Endothelial cell of umbilical vein (primary cell): ENCODE measurements at regions not wholly inside any gene's neighbourhood (a gene's known extent, or its start where the extent isn't known, plus 50 kb on each side); places are given as distances from the start of the nearest gene placed in this dataset.

Experiments
- BruUV-seq: library from RNA; stranded (reverse); fragments of 400-500 nt; replicated peaks from 2 replicates; lab custom pipeline; 2021; lab: Mats Ljungman, UMichigan
- CTCF ChIA-PET: fragments of 300-600, 350-600 bp; sonication (Branson Sonifier 250); formaldehyde crosslinking; loops from one replicate; lab custom pipeline; 2021; ENCODE audit warnings: antibody characterized with exemption, inconsistent platforms; lab: Charles Lee
- POLR2A ChIA-PET: fragments of 300-600, 350-600 bp; sonication (Branson Sonifier 250); formaldehyde crosslinking; loops from one replicate; lab custom pipeline; 2021; ENCODE audit warnings: antibody characterized with exemption, inconsistent platforms; lab: Charles Lee
- DNase-seq: peaks from one replicate; pipeline ENCODE4 v3.0.0-alpha.2; 2011; ENCODE audit warnings: low read depth, low spot score
- FAIRE-seq: peaks from 2 replicates; lab custom pipeline; 2011; peaks lifted over from hg19 to GRCh38; lab: Jason Lieb, UNC
- H2AFZ ChIP-seq: 2 replicates; pipeline ENCODE4 v1.6.0; 2012; ENCODE audit warnings: low read depth, low read length, control low read depth, inconsistent platforms
- H3K27ac ChIP-seq: 2 replicates; pipeline ENCODE4 v1.5.1; 2011; ENCODE audit warnings: low read depth, mild to moderate bottlenecking, control low read depth, low read length, moderate library complexity; ENCODE audit not compliant: insufficient read depth
- H3K27me3 ChIP-seq, 2 experiments: 2 replicates each; pipeline versions ENCODE4 v1.6.0 to v1.6.1; 2011; ENCODE audit warnings: low read length in 2 of 2, mixed read lengths in 1 of 2; ENCODE audit not compliant: control insufficient read depth in 2 of 2, insufficient read depth in 2 of 2
- H3K36me3 ChIP-seq, 2 experiments: 2 replicates in 1 of 2; 3 replicates in 1 of 2; pipeline ENCODE4 v1.5.1; 2011; ENCODE audit warnings: low read length in 2 of 2, mild to moderate bottlenecking in 1 of 2, moderate library complexity in 1 of 2; ENCODE audit not compliant: control insufficient read depth in 2 of 2, insufficient read depth in 2 of 2; ENCODE audit errors: extremely low read depth in 1 of 2
- H3K4me1 ChIP-seq: 3 replicates; pipeline ENCODE4 v1.5.1; 2011; ENCODE audit warnings: mild to moderate bottlenecking, low read length; ENCODE audit not compliant: control insufficient read depth, insufficient read depth; ENCODE audit errors: extremely low read depth
- H3K4me2 ChIP-seq: 2 replicates; pipeline ENCODE4 v1.6.1; 2011; ENCODE audit warnings: low read length, control low read depth, mixed read lengths; ENCODE audit not compliant: insufficient read depth
- H3K4me3 ChIP-seq, 3 experiments: fragments of 200-600 bp in 1 of 3; sonication (generic), shearing (Covaris generic) in 1 of 3; replicated peaks in 1 of 3; 2 replicates each; pipeline ENCODE4 v1.5.1; 2011 to 2016; ENCODE audit warnings: control low read depth in 3 of 3, low read length in 3 of 3, mild to moderate bottlenecking in 2 of 3, inconsistent platforms in 1 of 3, low read depth in 1 of 3, moderate library complexity in 1 of 3; ENCODE audit not compliant: insufficient read depth in 1 of 3
- H3K79me2 ChIP-seq: 2 replicates; pipeline ENCODE4 v1.6.0; 2012; ENCODE audit warnings: low read length, inconsistent platforms; ENCODE audit not compliant: control insufficient read depth, insufficient read depth
- H3K9ac ChIP-seq: replicated peaks from 2 replicates; pipeline ENCODE3; 2011; ENCODE audit warnings: low read length, control low read depth; ENCODE audit not compliant: insufficient read depth; ENCODE audit errors: extremely low read depth
- H3K9me1 ChIP-seq: replicated peaks from 3 replicates; pipeline ENCODE4 v1.6.0; 2011; ENCODE audit warnings: mild to moderate bottlenecking, low read length; ENCODE audit not compliant: control insufficient read depth, insufficient read depth; ENCODE audit errors: extremely low read depth
- H3K9me3 ChIP-seq: replicated peaks from 2 replicates; pipeline ENCODE4 v1.5.1; 2012; ENCODE audit warnings: low read length, inconsistent platforms; ENCODE audit not compliant: control insufficient read depth, insufficient read depth
- H4K20me1 ChIP-seq: replicated peaks from 2 replicates; pipeline ENCODE3; 2011; ENCODE audit warnings: mild to moderate bottlenecking, low read length; ENCODE audit not compliant: control insufficient read depth, insufficient read depth; ENCODE audit errors: extremely low read depth
- CTCF ChIP-seq, 2 donors: IDR thresholded peaks; 1 replicate in 1 of 2; 2 replicates in 1 of 2; pipeline ENCODE4 v1.5.1; 2011; ENCODE audit warnings: low read length in 2 of 2, mild to moderate bottlenecking in 2 of 2, moderate library complexity in 2 of 2, control low read depth in 1 of 2, inconsistent platforms in 1 of 2, low read depth in 1 of 2; ENCODE audit not compliant: insufficient read depth in 1 of 2; ENCODE audit errors: extremely low read depth in 1 of 2
- EZH2 ChIP-seq: IDR thresholded peaks from 2 replicates; pipeline ENCODE4 v1.6.1; 2012; ENCODE audit warnings: borderline replicate concordance, low read depth, mild to moderate bottlenecking, moderate library complexity, low read length, inconsistent platforms; ENCODE audit not compliant: severe bottlenecking
- FOS ChIP-seq: IDR thresholded peaks from 2 replicates; pipeline ENCODE4 v1.6.1; 2011; ENCODE audit warnings: mild to moderate bottlenecking, low read length, moderate library complexity, borderline replicate concordance; ENCODE audit not compliant: insufficient read depth
- GATA2 ChIP-seq: IDR thresholded peaks from 2 replicates; pipeline ENCODE4 v1.7.0; 2011; ENCODE audit warnings: low read depth, mild to moderate bottlenecking, moderate library complexity, mixed read lengths, low read length; ENCODE audit not compliant: insufficient read length, insufficient read depth
- JUN ChIP-seq: IDR thresholded peaks from 2 replicates; pipeline ENCODE4 v1.6.1; 2011; ENCODE audit warnings: borderline replicate concordance, low read depth; ENCODE audit not compliant: insufficient read length, insufficient read depth
- MYC ChIP-seq: IDR thresholded peaks from one replicate; pipeline ENCODE4 v1.6.1; 2011; ENCODE audit warnings: mild to moderate bottlenecking, low read depth, low read length
- POLR2A ChIP-seq: IDR thresholded peaks from 2 replicates; pipeline ENCODE4 v1.6.1; 2012; ENCODE audit warnings: low read depth, mild to moderate bottlenecking, control low read depth, low read length
- POLR2AphosphoS5 ChIP-seq: IDR thresholded peaks from 2 replicates; pipeline ENCODE4 v1.6.1; 2012; ENCODE audit warnings: low read depth, mild to moderate bottlenecking, control low read depth, low read length, moderate library complexity; ENCODE audit not compliant: insufficient read depth
- dilution Hi-C: fragments of 300-500 bp; cut with MboI; formaldehyde crosslinking; loops from one replicate; pipeline ENCODE4 v1.15.0; 2019; ENCODE audit warnings: low sequenced_read_pairs; ENCODE audit not compliant: extremely low pct_ligation_motif_present
- intact Hi-C: fragments of 100-400 bp; cut with micrococcal nuclease; formaldehyde crosslinking; loops from one replicate; pipeline ENCODE4 v1.10.0; 2022
- TF ChIP-seq, protein P1 (sequence below): IDR thresholded peaks from 2 replicates; pipeline ENCODE4 v1.6.1; 2011; ENCODE audit not compliant: insufficient read depth, insufficient read length

- H3K4me1 ChIP-seq, result no peaks in the 10 kb centered on the region
- H2AFZ ChIP-seq, result no peak overlapping the region
- H3K4me2 ChIP-seq, result no peak overlapping the region
- H3K27me3 ChIP-seq, result no peaks in the 10 kb centered on the region
- H3K36me3 ChIP-seq, result no peaks in the 10 kb centered on the region
- DNase-seq (no peak), FAIRE-seq (no peak)
- no peak overlapping the region for H3K4me3 ChIP-seq
- dilution Hi-C loops, result no loop called here
- H3K79me2 ChIP-seq, result no peaks in the 10 kb centered on the region
- no peak overlapping the region for H3K27ac ChIP-seq
- TF ChIP-seq POLR2A (no peak), EZH2 (no peak), JUN (no peak), MYC (no peak), POLR2AphosphoS5 (no peak), FOS (no peak), GATA2 (no peak), CTCF (IDR thresholded peaks at IDR 0.05; ENCODE audit: extremely low read depth in 1 of 2, insufficient read depth in 1 of 2, low read depth in 1 of 2, low read length in 2 of 2) (no peak)
- TF ChIP-seq, protein P1, sequence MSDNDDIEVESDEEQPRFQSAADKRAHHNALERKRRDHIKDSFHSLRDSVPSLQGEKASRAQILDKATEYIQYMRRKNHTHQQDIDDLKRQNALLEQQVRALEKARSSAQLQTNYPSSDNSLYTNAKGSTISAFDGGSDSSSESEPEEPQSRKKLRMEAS, result no peak
- POLR2A ChIA-PET, result no interaction called here
- H4K20me1 ChIP-seq, result no peaks in the 10 kb centered on the region
- CTCF ChIA-PET, result no interaction called here
- no TSS peak for BruUV-seq
- H3K9me3 ChIP-seq, result no peaks in the 10 kb centered on the region
- no peak overlapping the region for H3K9ac ChIP-seq
- H3K9me1 ChIP-seq, result no peaks in the 10 kb centered on the region
- intact Hi-C loops, result no loop called here
These were observed 125.9 kb upstream of the LOC128125822 start for GRCh38 chr6:63446405-63446804.
